Astrocyte of the spinal cord (primary cell): ENCODE measurements at regions not wholly inside any gene's neighbourhood (a gene's known extent, or its start where the extent isn't known, plus 50 kb on each side); places are given as distances from the start of the nearest gene placed in this dataset.

Experiments used
- DNase-seq: peaks from one replicate; pipeline ENCODE4 v3.0.0; 2011; ENCODE audit warnings: low read depth, low spot score
- H3K4me3 ChIP-seq: 2 replicates; pipeline ENCODE4 v1.5.1; 2011; ENCODE audit warnings: low read depth, mild to moderate bottlenecking, low read length, moderate library complexity
- CTCF ChIP-seq: IDR thresholded peaks from 2 replicates; pipeline ENCODE4 v1.5.1; 2012; ENCODE audit warnings: low read depth, mild to moderate bottlenecking, low read length, inconsistent platforms
- in situ Hi-C: cut with HindIII; loops from 2 replicates; pipeline ENCODE4 v1.10.0; 2017; ENCODE audit warnings: low sequenced_read_pairs

DNA sequence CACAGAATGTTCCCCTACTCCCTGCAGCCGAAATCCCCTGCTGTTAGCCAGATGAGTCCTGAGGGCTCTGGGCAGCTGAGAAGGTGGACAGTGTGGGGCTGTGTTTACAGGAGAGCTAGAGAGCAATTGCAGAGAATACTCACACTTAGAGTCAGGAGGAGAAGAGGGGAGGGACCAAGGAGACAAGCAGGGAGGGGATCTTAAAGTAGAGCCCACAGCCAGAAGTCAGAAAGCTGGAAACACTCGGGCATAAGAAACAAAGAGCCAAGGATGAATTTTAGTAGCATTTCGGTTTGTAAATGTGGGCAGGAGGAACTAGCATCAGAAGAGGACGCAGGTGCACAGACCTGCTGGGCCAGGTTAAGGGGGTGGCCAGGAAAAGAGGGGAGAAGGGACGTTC lies 1435.9 kb downstream of the BRD1 start:
- in situ Hi-C loops: no loop called here
- no peak for TF ChIP-seq CTCF
- H3K4me3 ChIP-seq: no peak overlapping the region
- no peak for DNase-seq

GRCh38 chr22:48391171-48391711 lies 1436.4 kb downstream of the BRD1 start:
- H3K4me3 ChIP-seq: no peak overlapping the region
- no peak for TF ChIP-seq CTCF
- no peak for DNase-seq
- in situ Hi-C loops: no loop called here

- DNase-seq: no peak
- H3K4me3 ChIP-seq: no peak overlapping the region
- in situ Hi-C loops: no loop called here
- no peak for TF ChIP-seq CTCF
Measured at GRCh38 chr22:48389916-48390315, 1437.8 kb downstream of the BRD1 start.

DNA sequence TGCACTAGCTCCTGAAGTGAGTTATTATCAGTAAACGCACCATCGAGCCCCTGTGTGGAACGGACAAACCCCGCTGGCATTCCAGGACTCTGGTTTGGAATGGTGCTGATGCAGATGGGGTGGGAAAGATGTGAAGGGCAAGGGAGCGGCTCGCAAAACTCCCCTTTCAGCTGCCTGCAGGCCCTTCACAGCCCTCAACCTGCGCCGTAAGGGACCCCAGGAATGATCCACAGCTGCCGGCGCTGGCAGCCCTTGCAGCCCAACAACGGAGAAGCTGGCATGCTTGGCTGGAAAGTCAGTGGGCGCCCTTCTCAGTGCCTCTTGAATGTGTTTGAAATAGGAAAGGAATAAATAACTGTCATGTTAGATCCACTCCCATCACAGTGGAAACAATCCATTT lies 1445.5 kb downstream of the BRD1 start:
- no peak for DNase-seq
- no peak overlapping the region for H3K4me3 ChIP-seq
- in situ Hi-C loops: no loop called here
- no peak for TF ChIP-seq CTCF

GRCh38 chr22:48380016-48380665 lies 1447.5 kb downstream of the BRD1 start:
- DNase-seq: no peak
- H3K4me3 ChIP-seq: no peak overlapping the region
- in situ Hi-C loops: no loop called here
- TF ChIP-seq CTCF: no peak

GRCh38 chr22:48379371-48379770 lies 1448.3 kb downstream of the BRD1 start:
- no peak for TF ChIP-seq CTCF
- no peak overlapping the region for H3K4me3 ChIP-seq
- no peak for DNase-seq
- in situ Hi-C loops: no loop called here
